ENCODE measurements at regions not wholly inside any gene's neighbourhood (a gene's known extent, or its start where the extent isn't known, plus 50 kb on each side); places are given as distances from the start of the nearest gene placed in this dataset.

DNA sequence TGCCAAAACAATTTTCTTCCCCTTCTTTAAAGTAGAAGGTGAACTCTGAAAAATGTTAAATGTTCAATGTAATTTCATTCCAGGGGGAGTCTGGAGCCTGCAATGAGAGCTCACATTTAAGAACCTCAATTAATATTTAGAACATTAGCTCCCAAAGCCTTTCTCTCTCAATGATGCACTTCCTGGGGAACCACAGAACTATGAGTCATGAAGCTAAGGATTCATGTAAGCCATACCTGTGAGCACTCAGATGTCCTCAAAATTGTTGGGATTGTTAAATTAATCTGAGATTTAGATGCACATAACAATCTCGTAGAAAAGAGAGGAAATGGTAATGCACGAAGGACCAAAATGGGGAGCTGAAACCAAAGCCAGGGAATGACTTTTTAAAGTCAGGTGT lies 244.2 kb upstream of the LRIG1 start:
- intact Hi-C loops (cut with DNase I; ENCODE audit: low total_unique reads), result no loop called here
- DNase-seq, result no peak
- Histone ChIP-seq H3K9me3 (no peaks in the 10 kb centered on the region), H3K27ac (no peak overlapping the region), H3K27me3 (replicated peaks in 1 of 7) (no peaks in the 10 kb centered on the region), H3K36me3 (no peaks in the 10 kb centered on the region), H3K4me1 (no peaks in the 10 kb centered on the region), H3K4me3 (no peak overlapping the region)
- WGBS, 5 donors, result 86 to 98% (median 92%) methylated on average over 2 of the region's 2 CpGs
- TF ChIP-seq POLR2A (IDR thresholded peaks at IDR 0.05) (no peak), POLR2AphosphoS5 (IDR thresholded peaks at IDR 0.05) (no peak)
- TF ChIP-seq, protein P1, sequence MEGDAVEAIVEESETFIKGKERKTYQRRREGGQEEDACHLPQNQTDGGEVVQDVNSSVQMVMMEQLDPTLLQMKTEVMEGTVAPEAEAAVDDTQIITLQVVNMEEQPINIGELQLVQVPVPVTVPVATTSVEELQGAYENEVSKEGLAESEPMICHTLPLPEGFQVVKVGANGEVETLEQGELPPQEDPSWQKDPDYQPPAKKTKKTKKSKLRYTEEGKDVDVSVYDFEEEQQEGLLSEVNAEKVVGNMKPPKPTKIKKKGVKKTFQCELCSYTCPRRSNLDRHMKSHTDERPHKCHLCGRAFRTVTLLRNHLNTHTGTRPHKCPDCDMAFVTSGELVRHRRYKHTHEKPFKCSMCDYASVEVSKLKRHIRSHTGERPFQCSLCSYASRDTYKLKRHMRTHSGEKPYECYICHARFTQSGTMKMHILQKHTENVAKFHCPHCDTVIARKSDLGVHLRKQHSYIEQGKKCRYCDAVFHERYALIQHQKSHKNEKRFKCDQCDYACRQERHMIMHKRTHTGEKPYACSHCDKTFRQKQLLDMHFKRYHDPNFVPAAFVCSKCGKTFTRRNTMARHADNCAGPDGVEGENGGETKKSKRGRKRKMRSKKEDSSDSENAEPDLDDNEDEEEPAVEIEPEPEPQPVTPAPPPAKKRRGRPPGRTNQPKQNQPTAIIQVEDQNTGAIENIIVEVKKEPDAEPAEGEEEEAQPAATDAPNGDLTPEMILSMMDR (IDR thresholded peaks at IDR 0.05 in 8 of 11, conservative IDR thresholded peaks at IDR 0.05 in 3 of 11), result no peak

DNA sequence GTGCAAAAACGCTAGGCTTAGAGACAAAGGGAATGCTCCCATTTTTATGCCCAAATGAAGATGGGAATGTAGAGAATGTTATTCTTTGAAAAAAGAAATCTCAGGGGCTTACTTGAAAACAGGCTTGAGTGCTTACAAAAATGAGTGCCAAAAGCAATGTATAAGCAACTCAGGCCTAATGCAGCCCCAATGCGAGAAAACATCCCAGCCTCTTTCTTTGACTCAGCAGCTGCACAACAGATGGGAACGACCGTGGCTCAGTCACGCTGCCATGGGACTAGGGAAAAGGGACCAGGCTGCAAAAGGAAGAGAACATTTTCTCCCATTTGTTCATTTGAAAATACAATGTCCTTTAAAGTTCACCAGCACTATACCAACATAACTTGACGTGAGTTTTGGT lies 246.4 kb upstream of the LRIG1 start:
- intact Hi-C loops (cut with DNase I; ENCODE audit: low total_unique reads), result no loop called here
- no peak overlapping the region for H3K4me3 ChIP-seq
- H3K36me3 ChIP-seq, result no peaks in the 10 kb centered on the region
- 78 to 94% (median 86%) methylated on average over 6 of the region's 6 CpGs for WGBS, 5 donors
- peaks cover 0 to 11% (median 0%) of the 10 kb centered on the region in 6 donors for H3K4me1 ChIP-seq
- DNase-seq, result no peak
- no peak overlapping the region for H3K27ac ChIP-seq
- H3K9me3 ChIP-seq, result no peaks in the 10 kb centered on the region
- no peaks in the 10 kb centered on the region for H3K27me3 ChIP-seq (replicated peaks in 1 of 7)
- TF ChIP-seq POLR2AphosphoS5 (IDR thresholded peaks at IDR 0.05) (no peak), POLR2A (IDR thresholded peaks at IDR 0.05) (no peak)
- TF ChIP-seq, protein P1 (IDR thresholded peaks at IDR 0.05 in 8 of 11, conservative IDR thresholded peaks at IDR 0.05 in 3 of 11), result no peak

DNA sequence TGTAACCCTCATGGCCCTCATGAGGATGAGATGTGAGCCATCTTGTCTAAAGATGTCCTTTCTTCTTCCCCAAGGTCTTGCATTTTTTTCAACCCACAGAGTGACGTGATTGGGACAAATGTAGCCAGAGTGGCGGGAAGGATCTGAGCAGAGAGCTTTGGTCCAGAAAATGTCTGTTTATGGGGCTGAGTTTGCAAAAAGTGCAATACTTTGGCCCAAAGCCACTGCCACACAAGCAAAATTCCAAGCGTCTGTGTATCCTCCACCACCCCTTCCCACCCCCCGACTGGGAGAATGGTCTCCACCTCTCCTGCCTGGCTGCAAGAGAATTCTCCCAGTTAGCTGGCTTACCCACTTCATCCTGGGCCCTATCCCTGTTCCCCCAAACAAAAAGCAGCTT lies 246.9 kb upstream of the LRIG1 start:
- TF ChIP-seq POLR2AphosphoS5 (IDR thresholded peaks at IDR 0.05) (no peak), POLR2A (IDR thresholded peaks at IDR 0.05) (no peak)
- TF ChIP-seq, protein P1 (IDR thresholded peaks at IDR 0.05 in 8 of 11, conservative IDR thresholded peaks at IDR 0.05 in 3 of 11), result no peak
- H3K36me3 ChIP-seq, result no peaks in the 10 kb centered on the region
- intact Hi-C loops (cut with DNase I; ENCODE audit: low total_unique reads), result no loop called here
- H3K27me3 ChIP-seq (replicated peaks in 1 of 7), result no peaks in the 10 kb centered on the region
- H3K4me1 ChIP-seq, result peaks cover 0 to 11% (median 0%) of the 10 kb centered on the region in 6 donors
- H3K9me3 ChIP-seq, result no peaks in the 10 kb centered on the region
- no peak overlapping the region for H3K27ac ChIP-seq
- DNase-seq, result no peak
- 70 to 90% (median 79%) methylated on average over 4 of the region's 4 CpGs for WGBS, 5 donors
- no peak overlapping the region for H3K4me3 ChIP-seq

DNA sequence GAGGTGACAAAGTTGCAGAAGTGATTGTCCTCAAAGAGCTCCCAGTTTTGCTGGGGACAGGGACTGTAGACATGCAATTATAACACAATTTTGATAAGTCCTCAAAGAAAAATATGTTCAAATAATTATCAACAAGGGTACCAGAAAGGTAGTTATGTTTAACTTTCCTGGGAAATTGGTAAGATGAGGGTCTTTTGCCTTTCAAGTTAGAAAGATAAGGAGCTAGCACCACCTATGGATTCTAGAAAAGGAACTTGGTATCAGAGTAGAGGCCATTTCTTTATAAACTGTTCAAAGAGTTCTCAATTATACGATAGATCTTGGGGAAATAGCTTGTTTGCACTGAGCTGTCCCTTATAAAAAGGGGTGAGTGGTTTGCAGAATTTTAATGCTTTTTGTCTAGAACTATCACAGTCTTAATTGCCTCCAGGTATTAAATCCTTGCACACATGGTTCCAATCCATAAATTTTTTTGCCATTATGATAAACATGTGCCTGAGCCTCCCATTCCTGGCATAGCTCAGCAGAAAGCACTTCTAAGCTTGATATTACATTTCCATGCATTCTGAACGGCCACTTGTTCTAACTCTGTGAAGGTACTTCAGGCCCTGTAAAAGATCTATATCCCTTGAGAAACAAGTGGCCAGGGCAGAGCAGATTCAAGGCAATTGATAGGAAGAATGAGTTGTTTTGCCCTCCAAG lies 247.5 kb upstream of the LRIG1 start:
- no peak for DNase-seq
- Histone ChIP-seq H3K27me3 (replicated peaks in 1 of 7) (no peaks in the 10 kb centered on the region), H3K36me3 (no peaks in the 10 kb centered on the region), H3K27ac (no peak overlapping the region), H3K4me3 (no peak overlapping the region), H3K4me1 (peaks cover 0 to 11% (median 0%) of the 10 kb centered on the region in 6 donors), H3K9me3 (no peaks in the 10 kb centered on the region)
- WGBS, 5 donors, result 65 to 90% (median 81%) methylated on average over 2 of the region's 2 CpGs
- no peak for TF ChIP-seq POLR2A (IDR thresholded peaks at IDR 0.05)
- no peak for TF ChIP-seq POLR2AphosphoS5 (IDR thresholded peaks at IDR 0.05)
- TF ChIP-seq, protein P1 (IDR thresholded peaks at IDR 0.05 in 8 of 11, conservative IDR thresholded peaks at IDR 0.05 in 3 of 11), result no peak
- intact Hi-C loops (cut with DNase I; ENCODE audit: low total_unique reads), result no loop called here

Measured in spleen (tissue), 11 donors.